ENCODE measurements at regions not wholly inside any gene's neighbourhood (a gene's known extent, or its start where the extent isn't known, plus 50 kb on each side); places are given as distances from the start of the nearest gene placed in this dataset.

- FAIRE-seq = no peak
Measured at GRCh38 chr5:56339732-56340131, 106.6 kb upstream of the ANKRD55 start.

DNA sequence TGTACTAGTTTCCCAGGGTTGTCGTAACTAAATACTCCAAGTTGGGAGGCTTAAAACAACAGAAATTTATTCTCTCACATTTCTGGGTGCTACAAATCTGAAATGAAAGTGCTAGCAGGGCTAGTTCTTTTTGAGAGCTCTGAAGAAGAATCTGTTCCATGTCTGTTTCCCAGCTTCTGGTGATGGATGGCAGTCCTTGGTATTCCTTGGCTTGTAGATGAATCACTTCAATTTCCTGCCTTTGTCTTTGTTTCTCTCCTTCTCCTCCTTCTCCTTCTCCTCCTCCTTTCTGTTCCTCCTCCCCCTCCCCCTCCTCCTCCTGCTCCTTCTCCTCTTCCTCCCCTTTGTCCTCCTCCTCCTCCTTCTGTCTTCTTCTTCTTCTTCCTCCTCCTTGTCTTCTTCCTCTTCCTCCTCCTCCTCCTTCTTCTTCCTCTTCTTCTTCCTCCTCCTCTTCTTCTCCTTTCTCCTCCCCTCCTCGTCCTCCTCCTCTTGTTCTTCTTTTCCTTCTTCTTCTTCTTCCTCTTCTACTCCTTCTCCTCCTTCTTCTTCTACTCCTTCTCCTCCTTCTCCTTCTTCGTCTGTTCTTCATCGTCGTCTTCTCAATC, 104.7 kb upstream of the ANKRD55 start:
- no peak for FAIRE-seq

DNA sequence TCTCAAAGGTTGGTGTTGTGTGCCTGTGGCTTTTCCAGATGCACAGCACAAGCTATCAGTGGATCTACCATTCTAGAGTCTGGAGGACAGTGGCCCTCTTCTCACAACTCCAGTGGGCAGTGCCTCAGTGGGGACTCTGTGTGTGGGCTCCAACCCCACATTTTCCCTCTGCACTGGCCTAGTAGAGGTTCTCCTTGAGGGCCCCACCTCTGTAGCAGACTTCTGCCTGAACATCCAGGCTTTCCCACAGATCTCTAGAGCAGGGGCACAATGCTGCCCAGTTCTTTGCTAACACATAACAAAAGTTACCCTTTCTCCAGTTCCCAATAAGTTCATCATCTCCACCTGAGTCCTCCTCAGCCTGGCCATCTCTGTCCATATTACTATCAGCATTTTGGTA, 102.1 kb upstream of the ANKRD55 start:
- no peak for FAIRE-seq

DNA sequence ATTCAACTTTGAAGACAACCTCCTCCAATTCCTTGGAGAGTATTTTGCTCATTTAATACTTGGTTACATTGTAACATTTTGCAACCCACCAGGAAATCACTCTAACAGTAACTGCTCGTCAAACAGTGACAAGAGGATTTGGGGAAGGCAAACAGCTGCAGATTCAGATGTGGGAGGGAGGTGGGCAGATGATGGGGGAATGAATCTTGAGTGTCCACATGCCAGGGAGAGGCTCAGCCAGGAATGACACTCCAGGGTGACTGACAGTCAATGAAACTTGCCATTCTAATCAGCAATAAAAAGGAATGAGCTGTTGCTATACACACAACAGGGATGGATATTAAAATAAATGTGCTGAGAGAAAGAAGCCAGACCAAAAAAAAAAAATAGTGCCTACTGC, 97.7 kb upstream of the ANKRD55 start:
- FAIRE-seq = no peak

- FAIRE-seq = no peak
Measured at GRCh38 chr5:56330167-56330566, 97.0 kb upstream of the ANKRD55 start.

DNA sequence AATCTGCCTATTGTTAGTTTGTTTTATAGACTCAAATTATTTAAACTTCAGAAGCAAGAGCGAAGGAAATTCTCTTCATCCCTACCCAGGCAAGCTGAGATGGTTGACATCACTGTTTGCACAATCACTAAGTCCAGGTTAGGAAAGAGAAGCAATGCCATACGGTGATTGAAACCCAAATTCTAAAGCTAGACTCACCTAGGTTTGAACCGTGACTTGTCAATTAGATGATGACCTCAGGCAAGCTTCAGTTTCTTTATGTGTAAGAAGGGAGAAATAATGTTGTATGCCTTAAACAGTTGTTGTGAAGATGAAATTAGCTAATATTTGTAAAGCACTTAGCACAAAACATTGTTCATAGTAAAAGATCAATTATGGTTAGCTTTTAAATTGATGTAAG, 96.5 kb upstream of the ANKRD55 start:
- no peak for FAIRE-seq

GRCh38 chr5:56328753-56329560, 95.8 kb upstream of the ANKRD55 start:
- FAIRE-seq = no peak

- FAIRE-seq = no peak
Measured at GRCh38 chr5:56327809-56328208, 94.7 kb upstream of the ANKRD55 start.

DNA sequence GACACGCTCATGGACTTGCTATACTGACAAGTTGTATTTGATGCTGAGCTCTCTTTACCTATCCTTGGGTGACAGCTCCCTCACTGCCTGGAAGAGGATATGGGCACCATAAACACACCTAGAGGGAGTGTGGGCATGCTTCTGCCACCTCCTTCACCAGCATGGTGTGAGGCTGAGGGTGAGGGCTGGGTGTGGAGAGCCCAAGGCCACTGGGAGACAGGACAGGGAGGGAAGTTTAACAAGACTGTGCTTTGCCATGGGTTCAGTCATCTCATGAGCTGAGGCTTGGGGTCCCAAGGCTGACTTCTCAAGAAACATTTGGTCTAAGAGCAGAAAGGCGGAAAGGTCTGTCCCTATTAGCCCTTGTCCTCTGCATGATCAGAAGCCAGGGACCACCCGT, 93.6 kb upstream of the ANKRD55 start:
- no peak for FAIRE-seq

DNA sequence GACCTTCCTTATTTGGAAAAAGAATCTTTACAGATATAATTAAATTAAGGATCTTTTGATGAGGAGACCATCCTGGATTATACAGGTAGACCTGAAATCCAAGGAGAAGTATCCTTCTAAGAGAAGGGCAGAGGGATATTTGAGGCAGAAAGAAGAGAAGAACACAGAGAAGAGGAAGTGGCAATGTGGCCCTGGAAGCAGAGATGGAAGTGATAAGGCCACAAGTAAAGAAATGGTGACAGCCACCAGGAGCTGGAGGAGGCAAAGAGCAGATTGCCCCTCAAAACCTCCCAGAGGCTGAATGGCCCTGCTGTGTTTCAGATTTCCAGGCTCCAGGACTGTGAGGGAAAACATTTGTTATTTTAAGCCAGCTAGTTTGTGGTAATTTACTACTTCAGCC, 93.0 kb upstream of the ANKRD55 start:
- FAIRE-seq = no peak

DNA sequence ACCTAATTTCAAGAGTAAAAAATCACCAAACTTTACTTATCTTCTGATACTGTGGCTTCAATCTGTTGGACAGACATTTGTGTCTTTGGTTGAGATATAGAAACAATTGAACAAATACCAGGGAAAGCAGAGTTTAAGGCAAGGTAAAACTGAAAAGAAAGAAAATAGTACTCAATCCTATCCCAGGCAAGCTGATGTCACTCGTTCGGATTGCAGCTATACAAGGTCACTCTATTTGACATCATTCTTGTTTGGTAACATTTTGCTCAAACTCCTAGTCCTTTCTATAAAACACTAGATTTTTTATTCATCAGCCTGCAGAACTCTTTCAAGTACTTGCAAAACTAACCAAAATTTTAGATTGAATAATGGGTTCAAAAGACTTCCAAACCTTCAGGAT, 91.9 kb upstream of the ANKRD55 start:
- no peak for FAIRE-seq

DNA sequence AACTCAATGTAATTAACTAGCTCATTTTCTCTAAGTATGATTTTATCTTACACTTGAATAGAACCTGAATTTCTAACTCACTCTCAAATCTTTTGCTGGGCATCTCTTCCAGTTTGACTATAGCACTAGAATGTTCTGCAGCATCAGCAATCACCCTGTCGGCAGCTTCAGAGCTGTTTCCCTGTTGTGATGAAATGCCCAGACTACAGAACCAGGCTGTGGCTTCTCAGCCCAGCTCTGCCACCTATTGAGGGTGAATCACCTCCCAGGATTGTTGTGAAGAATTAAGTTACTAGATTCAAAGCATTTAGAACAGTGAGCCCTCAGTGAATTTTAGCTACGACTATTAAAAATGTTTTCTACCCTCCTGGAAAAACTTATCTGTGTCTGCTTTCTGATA, 90.4 kb upstream of the ANKRD55 start:
- no peak for FAIRE-seq

GRCh38 chr5:56322592-56322991, 89.5 kb upstream of the ANKRD55 start:
- no peak for FAIRE-seq

GRCh38 chr5:56321236-56321881, 88.2 kb upstream of the ANKRD55 start:
- FAIRE-seq = no peak

DNA sequence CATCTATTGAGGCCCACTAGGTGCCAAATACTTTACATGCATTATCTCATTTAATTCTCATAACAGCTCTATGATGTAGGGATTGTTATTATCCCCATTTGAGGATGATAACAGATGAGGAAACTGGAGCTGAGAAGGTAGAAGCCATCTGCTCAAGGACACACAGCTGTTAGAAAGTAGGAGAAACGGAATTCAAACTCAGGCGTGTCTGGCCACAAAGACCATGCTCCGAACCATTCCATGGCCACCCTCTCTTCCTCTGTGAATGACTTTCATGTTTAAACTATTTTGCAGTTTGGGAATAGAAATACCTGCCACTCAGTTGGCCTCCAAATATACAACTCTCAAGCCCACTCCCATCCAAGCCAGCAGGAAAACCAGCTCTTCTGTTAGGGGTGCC, 87.6 kb upstream of the ANKRD55 start:
- FAIRE-seq = no peak

GRCh38 chr5:56319526-56320181, 86.5 kb upstream of the ANKRD55 start:
- no peak for FAIRE-seq

GRCh38 chr5:56317923-56318561, 84.9 kb upstream of the ANKRD55 start:
- FAIRE-seq = no peak

DNA sequence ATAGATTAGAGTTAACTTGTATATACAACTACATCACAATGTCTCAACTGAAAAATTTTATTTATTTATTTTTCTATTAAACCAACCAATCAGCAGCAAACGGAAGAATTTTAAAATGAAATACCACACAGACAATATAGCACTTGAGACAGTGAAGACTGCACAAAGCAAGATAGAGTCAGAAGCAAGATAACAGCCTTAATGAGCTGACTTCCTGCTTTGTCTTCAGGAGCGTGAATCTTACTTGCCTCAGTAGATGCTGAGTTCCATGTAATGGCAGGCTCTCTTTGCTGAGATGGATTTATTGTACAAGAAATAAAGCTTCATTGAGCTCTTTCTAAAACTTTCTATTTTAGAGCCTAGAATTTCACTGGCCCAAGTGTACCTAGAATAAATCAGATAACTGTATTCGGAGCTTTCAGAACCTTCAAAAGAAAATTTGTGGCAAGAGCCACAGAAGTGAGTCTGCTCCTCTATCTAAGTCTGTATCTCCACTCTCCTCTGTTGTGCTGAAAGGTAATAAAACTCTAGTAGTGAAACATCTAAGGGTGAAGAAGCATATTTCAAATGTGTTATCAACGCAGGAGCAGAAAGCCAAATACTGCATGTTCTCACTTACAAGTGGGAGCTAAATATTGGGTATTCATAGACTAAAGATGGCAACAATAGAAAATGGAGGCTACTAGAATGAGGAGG, 83.3 kb upstream of the ANKRD55 start:
- no peak for FAIRE-seq

DNA sequence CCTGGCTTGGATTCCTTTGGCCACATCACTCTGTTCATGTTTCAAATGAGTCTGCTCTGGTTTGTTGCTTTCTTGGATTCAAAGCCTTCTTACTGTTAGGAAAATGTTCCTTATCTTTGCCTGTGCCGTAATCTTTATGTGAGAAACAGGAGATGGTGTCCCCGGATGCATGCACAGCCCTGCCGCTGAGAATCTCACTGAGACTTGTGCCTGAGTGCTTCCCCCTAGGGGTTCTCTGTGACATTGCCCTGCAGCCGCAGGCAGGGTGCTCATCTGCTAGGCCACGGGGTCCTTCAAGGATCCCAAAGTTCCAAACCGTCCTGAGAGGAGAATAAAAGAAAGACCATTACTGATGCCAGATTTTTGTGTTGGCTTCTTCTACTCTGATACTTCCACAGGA, 81.4 kb upstream of the ANKRD55 start:
- no peak for FAIRE-seq

DNA sequence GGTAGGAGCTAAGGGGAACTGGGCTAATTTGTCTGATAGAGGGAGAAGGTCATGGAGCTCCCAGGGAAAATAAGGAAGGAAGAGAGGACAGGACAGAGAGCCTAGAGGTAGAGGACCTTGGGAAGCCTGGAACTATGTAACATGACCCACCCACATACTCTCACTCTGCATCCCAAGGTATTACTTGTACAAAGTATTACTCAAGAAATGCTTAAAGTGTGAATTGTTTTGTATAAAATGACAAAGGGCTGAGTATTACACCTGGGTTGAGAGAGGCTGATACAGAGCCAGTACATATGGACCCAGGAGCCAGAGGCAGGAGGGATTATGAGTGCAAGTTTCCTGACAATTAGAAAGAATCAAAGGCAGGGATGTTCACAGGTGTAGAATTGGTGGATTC, 80.5 kb upstream of the ANKRD55 start:
- no peak for FAIRE-seq

DNA sequence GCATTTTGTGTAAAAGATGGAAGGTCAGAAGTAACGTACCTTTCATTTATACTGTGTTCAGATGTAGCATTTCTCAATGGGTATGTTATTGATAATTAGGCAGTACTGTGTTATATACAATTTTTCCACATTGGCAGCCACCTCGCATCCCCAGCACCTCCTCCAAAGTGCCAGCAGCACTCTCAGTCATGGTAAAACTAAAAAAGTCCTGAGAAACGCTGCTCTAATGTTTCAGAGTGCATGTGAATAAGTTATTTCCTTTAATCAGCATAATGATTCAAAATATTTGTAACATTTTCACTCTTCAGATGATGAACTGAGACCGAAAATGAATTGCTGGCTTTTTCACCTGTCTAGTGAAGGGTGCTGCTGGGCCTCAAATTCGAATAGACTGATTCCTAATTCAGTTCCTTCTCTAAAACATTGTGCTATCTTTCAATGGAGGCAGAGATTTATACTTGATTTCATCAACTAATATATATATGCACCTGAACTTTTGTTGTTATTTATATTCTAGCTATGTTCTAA, 79.9 kb upstream of the ANKRD55 start:
- no peak for FAIRE-seq

DNA sequence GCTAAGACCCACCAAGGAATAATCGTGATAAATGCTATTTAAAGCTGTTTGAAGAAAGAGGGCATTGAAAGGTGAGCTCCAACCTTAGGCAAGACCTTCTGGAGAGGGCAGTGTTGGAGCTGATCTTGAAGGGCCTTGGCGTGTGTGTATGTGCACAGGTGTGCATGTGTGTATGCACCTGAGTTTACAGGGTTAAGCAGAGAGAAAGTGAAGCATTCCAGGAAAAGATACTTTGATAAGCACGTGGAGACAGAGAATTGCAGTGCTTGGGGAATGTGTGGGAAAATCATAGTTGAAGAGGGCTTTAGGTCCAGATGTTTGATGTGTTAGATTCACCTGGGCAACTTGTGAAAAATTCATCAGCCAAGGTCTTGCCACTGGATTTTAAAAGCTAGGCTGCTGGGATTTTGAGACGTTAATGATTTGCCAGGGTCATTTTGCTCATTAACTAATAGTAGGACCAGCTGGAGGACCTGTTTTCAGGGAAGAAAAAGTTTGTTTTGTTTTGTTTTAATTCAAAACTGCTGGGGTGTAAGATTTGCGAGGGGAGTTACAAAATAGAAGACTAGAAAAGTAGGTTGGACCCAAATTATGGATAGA, 78.3 kb upstream of the ANKRD55 start:
- FAIRE-seq = no peak
